ENCODE measurements at regions not wholly inside any gene's neighbourhood (a gene's known extent, or its start where the extent isn't known, plus 50 kb on each side); places are given as distances from the start of the nearest gene placed in this dataset.

- Histone ChIP-seq H3K4me1 (peaks cover 10% of the 10 kb centered on the region), H3K36me3 (no peaks in the 10 kb centered on the region), H3K4me3 (no peak overlapping the region), H3K27ac (no peak overlapping the region), H3K9me3 (no peaks in the 10 kb centered on the region), H3K27me3 (no peaks in the 10 kb centered on the region)
- DNase-seq = no peak
- no peak for ATAC-seq
- intact Hi-C loops (cut with DNase I) = no loop called here
- TF ChIP-seq, protein P1, sequence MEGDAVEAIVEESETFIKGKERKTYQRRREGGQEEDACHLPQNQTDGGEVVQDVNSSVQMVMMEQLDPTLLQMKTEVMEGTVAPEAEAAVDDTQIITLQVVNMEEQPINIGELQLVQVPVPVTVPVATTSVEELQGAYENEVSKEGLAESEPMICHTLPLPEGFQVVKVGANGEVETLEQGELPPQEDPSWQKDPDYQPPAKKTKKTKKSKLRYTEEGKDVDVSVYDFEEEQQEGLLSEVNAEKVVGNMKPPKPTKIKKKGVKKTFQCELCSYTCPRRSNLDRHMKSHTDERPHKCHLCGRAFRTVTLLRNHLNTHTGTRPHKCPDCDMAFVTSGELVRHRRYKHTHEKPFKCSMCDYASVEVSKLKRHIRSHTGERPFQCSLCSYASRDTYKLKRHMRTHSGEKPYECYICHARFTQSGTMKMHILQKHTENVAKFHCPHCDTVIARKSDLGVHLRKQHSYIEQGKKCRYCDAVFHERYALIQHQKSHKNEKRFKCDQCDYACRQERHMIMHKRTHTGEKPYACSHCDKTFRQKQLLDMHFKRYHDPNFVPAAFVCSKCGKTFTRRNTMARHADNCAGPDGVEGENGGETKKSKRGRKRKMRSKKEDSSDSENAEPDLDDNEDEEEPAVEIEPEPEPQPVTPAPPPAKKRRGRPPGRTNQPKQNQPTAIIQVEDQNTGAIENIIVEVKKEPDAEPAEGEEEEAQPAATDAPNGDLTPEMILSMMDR (IDR thresholded peaks at IDR 0.05) = no peak
These were observed 114.0 kb downstream of the ACAA2 start for GRCh38 chr18:49699303-49699702.

DNA sequence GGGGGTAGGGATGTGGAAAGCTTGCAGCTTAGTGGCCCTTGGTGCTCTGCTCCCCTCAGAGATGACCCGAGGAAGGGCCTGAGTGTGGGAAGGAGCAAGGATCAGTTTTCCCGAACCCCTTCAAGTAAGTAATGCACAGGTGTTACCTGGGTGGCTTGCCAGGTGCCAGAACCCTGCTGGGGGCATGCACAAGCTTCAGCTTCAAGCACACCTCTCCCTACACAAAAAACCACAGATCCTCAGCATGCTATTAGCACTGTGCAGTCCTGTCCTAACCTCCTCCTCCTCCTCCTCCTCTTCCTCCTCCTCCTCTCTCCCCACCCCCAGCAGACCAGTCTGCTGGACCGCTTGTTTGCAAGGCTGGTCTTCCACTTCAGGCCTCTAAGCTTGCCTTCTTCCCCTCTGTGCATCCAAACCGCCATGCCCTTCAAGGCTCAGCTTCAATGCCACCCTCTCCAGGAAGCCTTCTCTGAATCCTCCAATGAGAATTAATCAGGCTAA, 114.8 kb downstream of the ACAA2 start:
- no peak overlapping the region for H3K4me3 ChIP-seq
- DNase-seq (no peak), ATAC-seq (no peak)
- TF ChIP-seq, protein P1 (IDR thresholded peaks at IDR 0.05) = no peak
- H3K9me3 ChIP-seq = no peaks in the 10 kb centered on the region
- H3K27ac ChIP-seq = no peak overlapping the region
- intact Hi-C loops (cut with DNase I) = no loop called here
- H3K4me1 ChIP-seq = peaks cover 6% of the 10 kb centered on the region
- no peaks in the 10 kb centered on the region for H3K36me3 ChIP-seq
- H3K27me3 ChIP-seq = no peaks in the 10 kb centered on the region

DNA sequence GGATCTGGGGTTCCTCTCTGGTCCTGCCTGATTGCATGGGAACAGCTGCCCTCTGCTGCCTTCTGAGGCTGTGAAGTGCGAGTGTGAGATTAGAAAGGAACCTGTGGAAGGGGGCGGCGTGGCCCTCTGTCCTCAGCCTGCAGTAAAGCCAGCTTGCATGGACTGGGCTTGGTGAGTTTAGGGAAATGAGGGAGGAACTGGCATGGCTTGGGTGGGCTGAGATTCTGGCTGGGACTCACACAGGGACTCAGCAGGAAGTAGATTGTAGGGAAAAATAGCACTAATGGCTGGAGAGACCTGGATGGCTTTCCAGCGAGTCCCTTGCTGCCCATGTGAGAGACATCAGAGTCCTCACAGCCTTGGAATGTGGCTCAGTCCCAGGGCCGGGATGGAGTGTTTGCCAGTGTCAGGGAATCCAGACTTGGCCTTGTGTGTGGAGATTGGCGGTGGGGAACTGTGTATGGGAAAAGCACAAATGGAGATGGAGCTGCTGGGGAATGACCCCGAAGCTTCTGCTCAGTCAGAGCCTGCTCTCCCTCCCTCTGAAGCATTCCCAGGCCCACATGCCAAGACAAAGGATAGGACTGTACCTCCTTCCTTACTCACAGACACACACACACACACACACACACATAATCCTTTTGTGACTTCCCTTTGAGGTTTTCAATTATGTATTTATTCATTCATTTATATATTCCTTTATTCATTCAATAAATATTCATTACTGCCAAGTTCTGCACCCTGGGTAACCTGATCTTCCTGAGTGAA, 115.4 kb downstream of the ACAA2 start:
- H3K27ac ChIP-seq = no peak overlapping the region
- intact Hi-C loops (cut with DNase I) = no loop called here
- no peaks in the 10 kb centered on the region for H3K9me3 ChIP-seq
- TF ChIP-seq, protein P1 (IDR thresholded peaks at IDR 0.05) = no peak
- DNase-seq = no peak
- H3K4me1 ChIP-seq = peaks cover 6% of the 10 kb centered on the region
- no peaks in the 10 kb centered on the region for H3K27me3 ChIP-seq
- peak; percentile 78 for ATAC-seq
- no peak overlapping the region for H3K4me3 ChIP-seq
- no peaks in the 10 kb centered on the region for H3K36me3 ChIP-seq

GRCh38 chr18:49697049-49697448, 116.3 kb downstream of the ACAA2 start:
- Histone ChIP-seq H3K4me3 (no peak overlapping the region), H3K9me3 (no peaks in the 10 kb centered on the region), H3K4me1 (peaks cover 6% of the 10 kb centered on the region), H3K36me3 (no peaks in the 10 kb centered on the region), H3K27ac (no peak overlapping the region), H3K27me3 (no peaks in the 10 kb centered on the region)
- intact Hi-C loops (cut with DNase I) = no loop called here
- TF ChIP-seq, protein P1 (IDR thresholded peaks at IDR 0.05) = no peak
- DNase-seq (no peak), ATAC-seq (no peak)

DNA sequence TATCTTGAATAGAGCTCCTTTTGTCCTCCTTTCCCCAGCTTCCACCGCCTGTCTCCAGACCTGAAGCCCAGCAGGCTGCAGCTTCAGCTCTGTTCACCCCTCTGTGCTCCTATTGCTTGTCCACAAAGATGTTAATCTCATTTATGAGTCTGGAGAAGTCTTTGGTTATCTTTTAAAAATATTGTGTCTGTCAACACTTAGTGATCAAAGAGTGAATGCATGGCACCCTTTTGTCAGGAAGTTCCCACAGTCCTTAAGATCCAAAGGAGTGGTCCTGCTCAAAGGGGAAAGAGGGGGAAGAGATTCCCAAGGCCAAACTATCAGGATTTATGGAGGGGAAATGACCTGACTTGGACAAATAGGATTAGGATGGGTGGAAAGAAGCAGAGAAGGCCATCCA, 118.9 kb downstream of the ACAA2 start:
- intact Hi-C loops (cut with DNase I) = no loop called here
- TF ChIP-seq, protein P1 (IDR thresholded peaks at IDR 0.05) = no peak
- no peak for ATAC-seq

More for the DNA sequence above, 118.9 kb downstream of the ACAA2 start:
- Histone ChIP-seq H3K27me3 (no peaks in the 10 kb centered on the region), H3K4me1 (peaks cover 6% of the 10 kb centered on the region), H3K9me3 (no peaks in the 10 kb centered on the region), H3K36me3 (no peaks in the 10 kb centered on the region), H3K4me3 (no peak overlapping the region), H3K27ac (no peak overlapping the region)
- DNase-seq = no peak
